ENCODE measurements at regions not wholly inside any gene's neighbourhood (a gene's known extent, or its start where the extent isn't known, plus 50 kb on each side); places are given as distances from the start of the nearest gene placed in this dataset.

DNA sequence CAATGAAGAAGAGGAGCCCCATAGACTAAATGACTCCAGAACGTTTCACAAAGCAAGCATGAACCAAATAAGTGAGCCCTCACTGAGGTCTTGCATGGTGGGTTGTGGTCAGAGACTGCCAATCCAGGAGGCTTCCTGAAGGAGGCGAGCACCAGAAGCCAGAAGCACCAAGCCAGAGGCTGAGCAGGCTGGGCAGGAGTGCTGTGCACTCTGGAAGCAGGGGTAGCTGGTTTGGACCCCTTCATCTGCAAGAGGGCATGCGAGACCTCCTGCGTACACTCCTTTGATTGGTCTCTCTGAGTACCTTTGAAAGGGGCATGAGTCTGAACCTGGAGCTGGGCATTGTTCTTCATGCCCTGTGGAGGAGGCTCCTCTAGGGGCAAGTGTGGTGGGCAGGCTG, 192.5 kb downstream of the HAUS1 start:
- no peak for DNase-seq
- H3K27me3 Mint-ChIP-seq (ENCODE audit: insufficient read depth, unreplicated experiment): peaks cover 6% of the 10 kb centered on the region
- no peak overlapping the region for H3K4me3 ChIP-seq (ENCODE audit: low read depth, low read length)
- no peaks in the 10 kb centered on the region for H3K4me1 Mint-ChIP-seq (ENCODE audit: low read depth, unreplicated experiment)
- H3K9me3 ChIP-seq: no peaks in the 10 kb centered on the region
- H3K27ac Mint-ChIP-seq (ENCODE audit: unreplicated experiment): no peak overlapping the region
- no peaks in the 10 kb centered on the region for H3K36me3 ChIP-seq (ENCODE audit: control insufficient read depth, insufficient read depth, low read length)
- intact Hi-C loops (cut with micrococcal nuclease; ENCODE audit: unreplicated experiment): no loop called here
- H3K27me3 ChIP-seq (replicated peaks; ENCODE audit: control insufficient read depth, insufficient read depth, low read length): no peaks in the 10 kb centered on the region
- BruUV-seq (replicated peaks): no TSS peak
- no peaks in the 10 kb centered on the region for H3K9me3 Mint-ChIP-seq (ENCODE audit: unreplicated experiment)
- TF ChIP-seq, protein P1, sequence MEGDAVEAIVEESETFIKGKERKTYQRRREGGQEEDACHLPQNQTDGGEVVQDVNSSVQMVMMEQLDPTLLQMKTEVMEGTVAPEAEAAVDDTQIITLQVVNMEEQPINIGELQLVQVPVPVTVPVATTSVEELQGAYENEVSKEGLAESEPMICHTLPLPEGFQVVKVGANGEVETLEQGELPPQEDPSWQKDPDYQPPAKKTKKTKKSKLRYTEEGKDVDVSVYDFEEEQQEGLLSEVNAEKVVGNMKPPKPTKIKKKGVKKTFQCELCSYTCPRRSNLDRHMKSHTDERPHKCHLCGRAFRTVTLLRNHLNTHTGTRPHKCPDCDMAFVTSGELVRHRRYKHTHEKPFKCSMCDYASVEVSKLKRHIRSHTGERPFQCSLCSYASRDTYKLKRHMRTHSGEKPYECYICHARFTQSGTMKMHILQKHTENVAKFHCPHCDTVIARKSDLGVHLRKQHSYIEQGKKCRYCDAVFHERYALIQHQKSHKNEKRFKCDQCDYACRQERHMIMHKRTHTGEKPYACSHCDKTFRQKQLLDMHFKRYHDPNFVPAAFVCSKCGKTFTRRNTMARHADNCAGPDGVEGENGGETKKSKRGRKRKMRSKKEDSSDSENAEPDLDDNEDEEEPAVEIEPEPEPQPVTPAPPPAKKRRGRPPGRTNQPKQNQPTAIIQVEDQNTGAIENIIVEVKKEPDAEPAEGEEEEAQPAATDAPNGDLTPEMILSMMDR (IDR thresholded peaks at IDR 0.05; ENCODE audit: insufficient read depth in 1 of 2, low read depth in 1 of 2, low read length in 1 of 2, severe bottlenecking in 1 of 2, unreplicated experiment in 1 of 2): no peak
- H3K36me3 Mint-ChIP-seq (ENCODE audit: insufficient read depth, unreplicated experiment): no peaks in the 10 kb centered on the region
- no peak overlapping the region for H3K4me3 Mint-ChIP-seq (ENCODE audit: unreplicated experiment)
- no peaks in the 10 kb centered on the region for H3K4me1 ChIP-seq
- ChIA-PET CTCF (no interaction called here), POLR2A (no interaction called here)

DNA sequence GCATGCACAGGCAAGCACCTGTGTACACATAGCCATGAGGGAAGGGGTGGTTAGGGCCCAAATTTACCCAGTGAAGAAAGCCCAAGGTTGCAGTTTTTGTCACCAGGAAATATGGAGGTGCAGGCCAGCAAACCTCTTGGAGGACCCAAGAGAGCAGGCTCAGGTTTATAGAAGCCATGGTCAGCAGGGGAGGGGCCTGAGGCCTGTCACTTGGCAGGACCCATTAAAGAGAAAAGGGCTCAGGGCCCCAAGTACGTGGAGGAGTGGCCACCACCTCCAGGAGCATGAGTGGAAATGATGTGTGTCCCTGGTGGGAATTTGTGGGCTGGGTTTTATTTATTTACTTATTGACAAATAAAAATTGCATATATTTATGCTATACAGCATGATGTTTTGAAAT, 192.9 kb downstream of the HAUS1 start:
- Histone ChIP-seq H3K9me3 (no peaks in the 10 kb centered on the region), H3K4me1 (no peaks in the 10 kb centered on the region), H3K4me3 (ENCODE audit: low read depth, low read length) (no peak overlapping the region), H3K36me3 (ENCODE audit: control insufficient read depth, insufficient read depth, low read length) (no peaks in the 10 kb centered on the region), H3K27me3 (replicated peaks; ENCODE audit: control insufficient read depth, insufficient read depth, low read length) (no peaks in the 10 kb centered on the region)
- intact Hi-C loops (cut with micrococcal nuclease; ENCODE audit: unreplicated experiment): no loop called here
- H3K9me3 Mint-ChIP-seq (ENCODE audit: unreplicated experiment): no peaks in the 10 kb centered on the region
- H3K36me3 Mint-ChIP-seq (ENCODE audit: insufficient read depth, unreplicated experiment): no peaks in the 10 kb centered on the region
- peaks cover 6% of the 10 kb centered on the region for H3K27me3 Mint-ChIP-seq (ENCODE audit: insufficient read depth, unreplicated experiment)
- POLR2A ChIA-PET: no interaction called here
- no peaks in the 10 kb centered on the region for H3K4me1 Mint-ChIP-seq (ENCODE audit: low read depth, unreplicated experiment)
- no TSS peak for BruUV-seq (replicated peaks)
- H3K4me3 Mint-ChIP-seq (ENCODE audit: unreplicated experiment): no peak overlapping the region
- DNase-seq: no peak
- TF ChIP-seq, protein P1 (IDR thresholded peaks at IDR 0.05; ENCODE audit: insufficient read depth in 1 of 2, low read depth in 1 of 2, low read length in 1 of 2, severe bottlenecking in 1 of 2, unreplicated experiment in 1 of 2): no peak
- no peak overlapping the region for H3K27ac Mint-ChIP-seq (ENCODE audit: unreplicated experiment)
- CTCF ChIA-PET: no interaction called here

GRCh38 chr18:46297621-46298020, 193.4 kb downstream of the HAUS1 start:
- ChIA-PET CTCF (no interaction called here), POLR2A (no interaction called here)
- DNase-seq: no peak
- Mint-ChIP-seq H3K4me1 (ENCODE audit: low read depth, unreplicated experiment) (no peaks in the 10 kb centered on the region), H3K27me3 (ENCODE audit: insufficient read depth, unreplicated experiment) (peaks cover 9% of the 10 kb centered on the region), H3K9me3 (ENCODE audit: unreplicated experiment) (no peaks in the 10 kb centered on the region), H3K4me3 (ENCODE audit: unreplicated experiment) (no peak overlapping the region), H3K36me3 (ENCODE audit: insufficient read depth, unreplicated experiment) (no peaks in the 10 kb centered on the region), H3K27ac (ENCODE audit: unreplicated experiment) (no peak overlapping the region)
- BruUV-seq (replicated peaks): no TSS peak
- H3K27me3 ChIP-seq (replicated peaks; ENCODE audit: control insufficient read depth, insufficient read depth, low read length): no peaks in the 10 kb centered on the region
- no peaks in the 10 kb centered on the region for H3K36me3 ChIP-seq (ENCODE audit: control insufficient read depth, insufficient read depth, low read length)
- H3K4me3 ChIP-seq (ENCODE audit: low read depth, low read length): no peak overlapping the region
- TF ChIP-seq, protein P1 (IDR thresholded peaks at IDR 0.05; ENCODE audit: insufficient read depth in 1 of 2, low read depth in 1 of 2, low read length in 1 of 2, severe bottlenecking in 1 of 2, unreplicated experiment in 1 of 2): no peak
- no peaks in the 10 kb centered on the region for H3K4me1 ChIP-seq
- intact Hi-C loops (cut with micrococcal nuclease; ENCODE audit: unreplicated experiment): no loop called here
- H3K9me3 ChIP-seq: no peaks in the 10 kb centered on the region

Data from Caco-2 (cell line).